Loucy (cell line): ENCODE measurements at regions not wholly inside any gene's neighbourhood (a gene's known extent, or its start where the extent isn't known, plus 50 kb on each side); places are given as distances from the start of the nearest gene placed in this dataset.

Experiments used
- H2AFZ ChIP-seq: fragments of 200-600 bp; sonication (generic); 2 replicates; pipeline ENCODE4 v1.6.0; 2016; ENCODE audit warnings: antibody characterized with exemption, mild to moderate bottlenecking, low read length, moderate library complexity
- H3F3A ChIP-seq: fragments of 200-600 bp; 2 replicates; pipeline ENCODE4 v1.6.0; 2016; ENCODE audit warnings: antibody characterized with exemption, low read depth, mild to moderate bottlenecking
- H3K27me3 ChIP-seq: fragments of 200-600 bp; sonication (generic); 2 replicates; pipeline ENCODE4 v1.6.1; 2014; ENCODE audit warnings: low read length, mild to moderate bottlenecking; ENCODE audit not compliant: insufficient read depth, poor library complexity, severe bottlenecking
- H3K36me3 ChIP-seq: fragments of 200-600 bp; sonication (generic); 2 replicates; pipeline ENCODE4 v1.6.1; 2016; ENCODE audit warnings: low read length; ENCODE audit not compliant: insufficient read depth
- H3K4me1 ChIP-seq: fragments of 200-600 bp; sonication (generic); 2 replicates; pipeline ENCODE4 v1.5.1; 2014; ENCODE audit warnings: low read length, mild to moderate bottlenecking; ENCODE audit not compliant: insufficient read depth, poor library complexity, severe bottlenecking
- H3K4me2 ChIP-seq: fragments of 200-600 bp; sonication (generic); 2 replicates; pipeline ENCODE4 v1.6.0; 2014; ENCODE audit warnings: antibody characterized with exemption, low read length, low read depth, mild to moderate bottlenecking; ENCODE audit not compliant: poor library complexity, severe bottlenecking
- H3K4me3 ChIP-seq: fragments of 200-600 bp; sonication (generic); 2 replicates; pipeline ENCODE4 v1.5.1; 2014; ENCODE audit warnings: low read length, mild to moderate bottlenecking, mixed read lengths; ENCODE audit not compliant: poor library complexity, severe bottlenecking
- H3K79me2 ChIP-seq: fragments of 200-600 bp; sonication (generic); 2 replicates; pipeline ENCODE4 v1.6.1; 2014; ENCODE audit warnings: low read length; ENCODE audit not compliant: insufficient read depth
- H3K9ac ChIP-seq: fragments of 200-600 bp; sonication (generic); 2 replicates; pipeline ENCODE4 v1.6.0; 2014; ENCODE audit warnings: mild to moderate bottlenecking, low read depth, low read length, moderate library complexity; ENCODE audit not compliant: poor library complexity, severe bottlenecking
- H3K9me2 ChIP-seq: fragments of 200-600 bp; sonication (generic); replicated peaks from 2 replicates; pipeline ENCODE4 v1.6.1; 2016; ENCODE audit warnings: low read depth, low read length, mixed read lengths
- H3K9me3 ChIP-seq: fragments of 200-600 bp; sonication (generic); 2 replicates; pipeline ENCODE4 v1.6.1; 2014; ENCODE audit warnings: mild to moderate bottlenecking, antibody characterized with exemption, low read length, low read depth; ENCODE audit not compliant: insufficient read depth
- H4K20me1 ChIP-seq: fragments of 200-600 bp; sonication (generic); 2 replicates; pipeline ENCODE4 v1.6.0; 2014; ENCODE audit warnings: antibody characterized with exemption, low read length, mild to moderate bottlenecking; ENCODE audit not compliant: insufficient read depth, poor library complexity, severe bottlenecking
- CTCF ChIP-seq: fragments of 200-600 bp; sonication (generic); conservative IDR thresholded peaks from 2 replicates; pipeline ENCODE4 v1.5.1; 2014; ENCODE audit warnings: mild to moderate bottlenecking, antibody characterized with exemption, low read length
- EZH2phosphoT487 ChIP-seq: fragments of 200-600 bp; IDR thresholded peaks from 2 replicates; pipeline ENCODE4 v1.6.1; 2018; ENCODE audit warnings: antibody characterized with exemption, mild to moderate bottlenecking, moderate library complexity, borderline replicate concordance

- Histone ChIP-seq H2AFZ (no peak overlapping the region), H3K9ac (no peak overlapping the region), H3K4me1 (no peaks in the 10 kb centered on the region), H3F3A (no peaks in the 10 kb centered on the region), H3K36me3 (no peaks in the 10 kb centered on the region), H3K4me3 (no peak overlapping the region), H3K9me2 (no peaks in the 10 kb centered on the region), H3K9me3 (no peaks in the 10 kb centered on the region), H3K27me3 (no peaks in the 10 kb centered on the region), H3K79me2 (no peaks in the 10 kb centered on the region), H4K20me1 (no peaks in the 10 kb centered on the region), H3K4me2 (no peak overlapping the region)
- no peak for TF ChIP-seq CTCF
- TF ChIP-seq EZH2phosphoT487, result no peak
These were observed 382.2 kb upstream of the CADM1 start for GRCh38 chr11:115886422-115886733.

- H3K79me2 ChIP-seq, result no peaks in the 10 kb centered on the region
- no peaks in the 10 kb centered on the region for H3F3A ChIP-seq
- H3K9me3 ChIP-seq, result no peaks in the 10 kb centered on the region
- H3K9me2 ChIP-seq, result no peaks in the 10 kb centered on the region
- no peaks in the 10 kb centered on the region for H3K27me3 ChIP-seq
- no peak overlapping the region for H3K4me2 ChIP-seq
- no peaks in the 10 kb centered on the region for H4K20me1 ChIP-seq
- H3K4me1 ChIP-seq, result no peaks in the 10 kb centered on the region
- H3K9ac ChIP-seq, result no peak overlapping the region
- H2AFZ ChIP-seq, result no peak overlapping the region
- no peaks in the 10 kb centered on the region for H3K36me3 ChIP-seq
- no peak overlapping the region for H3K4me3 ChIP-seq
- TF ChIP-seq CTCF (no peak), EZH2phosphoT487 (no peak)
These were observed 381.6 kb upstream of the CADM1 start for GRCh38 chr11:115885535-115886421.

GRCh38 chr11:115884800-115885534, 380.8 kb upstream of the CADM1 start:
- H3K36me3 ChIP-seq, result no peaks in the 10 kb centered on the region
- H2AFZ ChIP-seq, result no peak overlapping the region
- H4K20me1 ChIP-seq, result no peaks in the 10 kb centered on the region
- no peak overlapping the region for H3K9ac ChIP-seq
- H3K79me2 ChIP-seq, result no peaks in the 10 kb centered on the region
- no peak overlapping the region for H3K4me3 ChIP-seq
- H3K27me3 ChIP-seq, result no peaks in the 10 kb centered on the region
- no peaks in the 10 kb centered on the region for H3K9me3 ChIP-seq
- no peaks in the 10 kb centered on the region for H3K4me1 ChIP-seq
- H3K4me2 ChIP-seq, result no peak overlapping the region
- TF ChIP-seq CTCF, result no peak
- TF ChIP-seq EZH2phosphoT487, result no peak
- no peaks in the 10 kb centered on the region for H3F3A ChIP-seq
- no peaks in the 10 kb centered on the region for H3K9me2 ChIP-seq
